ENCODE measurements at regions not wholly inside any gene's neighbourhood (a gene's known extent, or its start where the extent isn't known, plus 50 kb on each side); places are given as distances from the start of the nearest gene placed in this dataset.
"Not testable (repeated sequence)": the region's sequence is repeated elsewhere in the genome, so short reads cannot be mapped to it uniquely, and the experiment has no call there.

GRCh38 chr6:97697456-97697855 is 414.4 kb upstream of the MMS22L start:
- no peak for DNase-seq

- no peak for DNase-seq
Observed at GRCh38 chr6:97701801-97702200, 418.8 kb upstream of the MMS22L start.

DNA sequence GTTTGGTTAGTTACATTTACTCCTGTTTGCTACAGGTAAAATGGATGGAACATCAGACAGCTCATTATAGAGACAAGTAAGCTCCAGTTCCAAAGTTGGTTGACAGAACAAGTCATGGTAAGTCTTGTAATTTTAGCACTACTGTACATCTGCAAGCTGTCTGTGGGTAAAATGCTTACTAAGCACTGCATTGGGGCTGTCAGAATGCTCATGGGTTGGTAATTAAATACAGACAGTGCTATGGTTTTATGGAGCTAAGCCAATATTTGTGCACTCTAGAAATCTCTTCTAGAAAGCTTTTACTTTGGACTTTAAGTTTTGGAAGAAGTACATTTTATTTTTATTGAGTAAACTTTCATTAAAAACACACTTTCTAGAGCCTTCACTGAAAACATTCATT is 419.2 kb upstream of the MMS22L start:
- no peak for DNase-seq

GRCh38 chr6:97703661-97704060 is 420.6 kb upstream of the MMS22L start:
- no peak for DNase-seq

DNA sequence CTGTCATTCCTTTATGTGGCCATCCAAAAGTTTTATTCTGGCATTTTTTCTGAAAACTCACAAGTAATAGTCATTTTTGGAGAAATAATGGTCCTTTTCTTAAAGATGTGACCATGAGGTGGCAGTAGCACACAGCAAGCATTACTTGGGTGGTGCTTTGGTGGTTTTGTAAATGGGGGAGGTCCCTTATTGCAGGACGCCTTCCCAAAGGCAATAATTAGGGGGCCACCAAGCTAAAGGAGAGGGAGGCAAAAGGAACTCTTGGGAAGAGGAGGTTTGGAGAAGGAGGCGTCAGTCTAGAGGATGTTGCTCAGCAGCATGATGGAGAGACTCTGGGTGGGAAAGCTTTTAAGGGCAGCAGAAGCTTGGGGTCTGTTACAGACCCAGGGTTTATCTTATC is 422.6 kb upstream of the MMS22L start:
- no peak for DNase-seq

DNA sequence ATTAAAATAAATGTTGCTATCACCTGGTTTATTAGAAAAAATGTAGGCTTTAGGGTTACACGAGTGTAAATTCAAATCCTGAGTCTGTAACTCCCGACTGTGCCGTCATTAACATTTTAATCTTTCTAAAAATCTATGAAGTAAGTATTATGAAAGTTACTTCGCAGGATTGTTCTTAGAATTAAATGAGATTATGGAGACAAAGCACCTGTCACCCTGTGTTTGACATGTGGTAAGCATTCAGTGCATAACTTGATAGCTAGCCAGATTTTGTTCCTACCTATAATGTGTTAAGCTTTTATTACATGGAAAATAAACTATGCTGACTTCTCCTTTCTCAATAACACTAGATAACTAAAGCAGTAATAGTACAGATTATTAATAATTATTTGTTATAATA is 429.7 kb upstream of the MMS22L start:
- DNase-seq = no peak

DNA sequence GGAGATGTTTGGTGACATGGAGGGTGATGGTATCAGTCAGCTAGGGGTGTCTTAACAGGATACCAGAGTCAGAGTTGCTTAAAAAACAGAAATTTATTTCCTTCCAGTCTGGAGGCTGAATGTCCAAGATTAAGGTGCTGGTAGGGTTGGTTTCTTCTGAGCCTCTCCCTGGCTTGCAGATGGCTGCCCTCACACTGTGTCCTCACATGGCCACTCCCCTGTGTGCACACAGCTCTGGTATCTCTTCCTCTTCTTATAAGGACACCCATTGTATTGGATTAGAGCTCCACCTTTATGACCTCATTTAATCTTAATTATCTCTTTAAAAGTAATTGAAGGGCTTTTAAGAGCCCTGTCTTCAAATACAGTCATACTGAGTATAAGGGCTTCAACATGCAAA is 431.8 kb upstream of the MMS22L start:
- DNase-seq = no peak

- no peak for DNase-seq
Observed at GRCh38 chr6:97717086-97717485, 434.1 kb upstream of the MMS22L start.

GRCh38 chr6:97726378-97726777 is 443.4 kb upstream of the MMS22L start:
- no peak for DNase-seq

- no peak for DNase-seq
Observed at GRCh38 chr6:97732045-97732444, 449.0 kb upstream of the MMS22L start.

DNA sequence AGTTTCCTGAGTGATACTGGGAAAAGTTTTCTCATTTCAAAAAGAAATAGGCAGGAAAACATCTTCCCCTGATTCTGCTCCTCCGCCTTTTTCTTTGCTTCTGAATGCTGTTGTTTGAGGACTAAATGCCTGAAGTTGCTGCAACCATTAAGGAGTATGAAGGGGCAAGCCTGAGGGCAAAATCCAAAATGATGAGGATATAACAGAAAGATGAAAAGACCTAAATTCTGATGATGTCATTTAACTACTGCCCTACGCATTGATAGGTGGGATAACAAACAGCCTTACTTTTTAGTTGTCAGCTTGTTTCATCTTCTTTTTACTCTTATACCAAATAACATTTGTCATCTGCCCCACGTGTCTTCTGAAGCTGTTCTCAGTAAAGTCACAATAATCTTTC is 474.6 kb upstream of the MMS22L start:
- DNase-seq = no peak

DNA sequence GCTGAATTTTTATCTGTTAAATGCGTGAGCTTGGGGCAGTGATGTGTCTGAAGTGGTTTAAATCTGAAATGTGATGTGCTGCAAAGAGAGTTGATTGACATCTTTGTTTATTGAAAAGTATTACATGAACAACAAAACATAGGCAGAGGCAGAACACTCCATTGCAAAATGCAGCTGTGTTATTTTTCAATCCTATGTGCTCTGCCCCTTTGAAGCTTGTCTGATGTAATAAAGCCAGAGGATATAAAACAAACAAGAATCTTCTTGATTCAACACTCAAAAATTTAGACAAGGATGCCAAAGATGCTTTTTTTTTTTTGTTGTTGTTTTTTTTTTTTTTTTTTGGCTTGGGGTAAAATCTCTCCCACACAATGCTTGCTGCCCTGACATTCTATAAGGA is 482.4 kb upstream of the MMS22L start:
- DNase-seq = no peak

- no peak for DNase-seq
Observed at GRCh38 chr6:97771372-97771771, 488.4 kb upstream of the MMS22L start.

- DNase-seq = no peak
Observed at GRCh38 chr6:97775012-97775411, 492.0 kb upstream of the MMS22L start.

- DNase-seq = no peak
Observed at GRCh38 chr6:97778290-97779038, 495.4 kb upstream of the MMS22L start.

DNA sequence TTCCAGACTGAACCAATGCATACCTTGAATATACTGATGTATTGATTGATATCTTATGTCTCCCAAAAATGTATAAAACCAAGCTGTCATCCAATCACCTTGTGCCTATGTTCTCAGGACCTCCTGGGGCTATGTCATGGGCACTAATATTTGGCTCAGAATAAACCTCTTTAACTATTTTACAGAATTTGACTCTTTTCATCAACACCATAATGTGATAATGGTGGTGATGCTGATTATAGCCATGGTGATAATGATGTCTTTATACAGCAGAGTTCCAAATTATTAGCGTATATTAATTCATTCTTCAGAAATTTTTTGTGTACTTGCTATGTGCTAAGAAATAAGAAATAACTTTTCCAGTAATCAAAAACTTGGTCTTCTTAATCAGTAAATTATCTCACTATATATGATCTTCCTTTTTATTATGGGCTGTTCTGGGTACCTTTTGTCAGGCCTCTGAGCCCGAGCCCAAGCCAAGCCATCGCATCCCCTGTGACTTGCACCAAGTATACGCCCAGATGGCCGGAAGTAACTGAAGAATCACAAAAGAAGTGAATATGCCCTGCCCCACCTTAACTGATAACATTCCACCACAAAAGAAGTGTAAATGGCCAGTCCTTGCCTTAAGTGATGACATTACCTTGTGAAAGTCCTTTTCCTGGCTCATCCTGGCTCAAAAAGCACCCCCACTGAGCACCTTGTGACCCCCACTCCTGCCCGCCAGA is 496.2 kb upstream of the MMS22L start:
- not testable (repeated sequence) for DNase-seq

DNA sequence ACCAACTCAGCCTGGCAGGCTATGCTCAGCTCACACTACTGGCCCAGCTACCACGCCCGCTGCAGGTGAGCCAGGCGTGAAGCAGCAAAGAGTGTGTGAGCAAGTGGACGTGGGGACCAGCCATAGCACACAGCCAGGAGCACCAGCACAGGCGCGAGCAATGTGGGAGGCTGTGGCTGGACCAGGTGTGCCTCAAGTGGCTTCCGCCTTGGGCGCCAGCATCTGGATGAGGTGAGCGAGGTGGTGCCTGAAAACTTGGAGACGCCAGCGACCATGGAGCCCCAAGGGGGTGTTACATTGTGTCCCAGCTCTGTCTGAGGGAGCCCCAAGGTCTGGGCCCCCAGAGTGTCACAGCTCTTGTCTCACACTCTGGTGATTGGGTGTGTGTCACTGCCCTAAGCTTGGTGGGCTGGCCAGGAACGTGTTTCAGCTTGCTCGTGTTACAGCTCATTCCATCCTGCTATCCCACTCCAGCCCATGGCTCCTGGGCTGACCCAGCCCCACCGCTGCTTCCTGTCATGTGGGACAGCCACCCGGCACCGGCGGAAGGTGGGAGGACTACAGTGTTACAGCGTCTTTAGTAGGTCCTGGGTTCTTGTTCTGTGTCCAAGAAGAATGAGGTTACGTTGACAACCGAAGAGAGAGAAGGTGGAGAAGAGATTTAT is 508.0 kb upstream of the MMS22L start:
- no peak for DNase-seq

DNA sequence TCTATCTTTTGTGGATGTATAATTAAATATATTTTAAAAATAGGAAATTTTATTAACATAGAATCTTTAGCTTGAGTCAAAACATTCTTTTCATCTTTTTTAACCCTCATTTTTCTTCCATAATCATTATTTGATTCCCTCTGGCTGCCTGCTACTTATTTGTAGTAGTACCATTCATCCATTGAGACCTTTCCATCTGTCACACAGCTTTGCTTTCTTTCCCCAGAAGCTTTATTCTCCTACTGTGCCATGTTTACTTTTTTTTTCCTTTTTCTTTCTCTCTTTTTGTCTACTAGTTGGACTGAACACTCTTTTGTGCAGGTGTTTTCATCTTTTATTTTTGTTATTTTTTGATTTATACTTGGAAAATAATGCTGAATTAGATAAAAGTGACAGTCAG is 522.6 kb upstream of the MMS22L start:
- DNase-seq = no peak

GRCh38 chr6:97812940-97813339 is 529.9 kb upstream of the MMS22L start:
- no peak for DNase-seq

- DNase-seq = no peak
Observed at GRCh38 chr6:97813889-97814567, 531.0 kb upstream of the MMS22L start.

DNA sequence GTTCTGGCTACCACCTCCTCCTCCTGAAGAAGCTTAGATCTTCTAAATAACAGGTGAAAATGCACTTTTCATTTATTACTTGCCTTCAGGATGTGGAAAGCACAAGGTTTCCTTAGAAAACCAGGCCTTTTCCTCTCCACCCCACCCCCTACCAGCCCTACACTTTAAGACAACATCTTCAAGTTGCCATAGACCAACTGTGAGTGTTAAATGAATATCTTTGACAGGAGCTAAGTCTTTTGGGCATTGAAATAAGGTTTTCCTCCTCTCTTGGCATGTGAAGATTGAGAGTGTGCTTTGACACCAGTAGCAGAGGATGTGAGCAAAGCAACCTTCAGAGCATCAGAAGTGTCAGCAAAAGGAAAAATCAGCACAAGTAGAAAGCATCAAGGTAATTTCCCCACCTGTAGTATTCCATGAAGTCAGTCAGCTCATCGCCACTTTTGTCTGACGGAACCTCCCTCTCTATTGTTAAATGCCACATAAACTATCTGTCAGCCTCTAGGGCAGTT is 532.3 kb upstream of the MMS22L start:
- no peak for DNase-seq

GRCh38 chr6:97816526-97816925 is 533.5 kb upstream of the MMS22L start:
- DNase-seq = no peak

GRCh38 chr6:97819710-97820109 is 536.7 kb upstream of the MMS22L start:
- DNase-seq = no peak

All from NCI-H1105 (cell line).